HEK293 (cell line): ENCODE measurements at regions not wholly inside any gene's neighbourhood (a gene's known extent, or its start where the extent isn't known, plus 50 kb on each side); places are given as distances from the start of the nearest gene placed in this dataset.

Source experiments
- CTCF ChIA-PET: fragments of 350-600 bp; formaldehyde crosslinking; extraction: SDS; loops from one replicate; lab custom pipeline; 2021; ENCODE audit warnings: antibody characterized with exemption; lab: Yijun Ruan, JAX
- POLR2A ChIA-PET: fragments of 300-600 bp; formaldehyde crosslinking; extraction: SDS; loops from one replicate; lab custom pipeline; 2020; ENCODE audit warnings: antibody characterized with exemption, inconsistent platforms; lab: Yijun Ruan, JAX
- H3K27ac ChIP-seq: fragments of 200-500 bp; sonication (Bioruptor generic); 2 replicates; pipeline ENCODE4 v1.5.1; 2014; ENCODE audit warnings: low read depth, low read length, control low read depth, inconsistent platforms; ENCODE audit errors: extremely low read depth
- H3K36me3 ChIP-seq, 2 experiments: fragments of 200-500 bp in 1 of 2; sonication (Bioruptor generic) in 1 of 2; 1 replicate in 1 of 2; 2 replicates in 1 of 2; pipeline ENCODE4 v1.5.1; 2014 to 2017; ENCODE audit warnings: inconsistent platforms in 2 of 2, low read length in 2 of 2; ENCODE audit not compliant: control insufficient read depth in 2 of 2, insufficient read depth in 1 of 2
- H3K4me1 ChIP-seq: fragments of 200-500 bp; sonication (Bioruptor generic); 2 replicates; pipeline ENCODE4 v1.5.1; 2014; ENCODE audit warnings: mild to moderate bottlenecking, low read length, inconsistent platforms; ENCODE audit not compliant: control insufficient read depth, insufficient read depth
- H3K4me3 ChIP-seq: 2 replicates; pipeline ENCODE4 v1.5.1; 2011; ENCODE audit warnings: low read depth, mild to moderate bottlenecking, control low read depth, low read length, moderate library complexity
- H3K9me3 ChIP-seq: fragments of 200-500 bp; sonication (Bioruptor generic); 2 replicates; pipeline ENCODE4 v1.5.1; 2014; ENCODE audit warnings: low read depth, low read length, inconsistent platforms; ENCODE audit not compliant: control insufficient read depth, insufficient read depth
- BCL6B ChIP-seq: fragments of 450-650 bp; formaldehyde crosslinking; IDR thresholded peaks from 2 replicates; pipeline ENCODE4 v1.5.1; 2017; ENCODE audit warnings: missing biosample characterization, missing genetic modification characterization
- GLIS1 ChIP-seq: fragments of 450-650 bp; formaldehyde crosslinking; IDR thresholded peaks from 2 replicates; pipeline ENCODE4 v1.5.1; 2016; ENCODE audit warnings: missing biosample characterization, missing genetic modification characterization
- HOXA7 ChIP-seq: sonication (generic); formaldehyde crosslinking; IDR thresholded peaks from 2 replicates; pipeline ENCODE4 v1.8.1; 2022; ENCODE audit warnings: missing genetic modification reagents, borderline replicate concordance
- INSM2 ChIP-seq: fragments of 450-650 bp; formaldehyde crosslinking; IDR thresholded peaks from 2 replicates; pipeline ENCODE4 v1.5.1; 2016; ENCODE audit warnings: missing biosample characterization, missing genetic modification characterization
- KLF10 ChIP-seq: fragments of 450-650 bp; IDR thresholded peaks from 2 replicates; pipeline ENCODE4 v1.5.1; 2018; ENCODE audit warnings: missing biosample characterization, mild to moderate bottlenecking, missing genetic modification characterization
- KLF7 ChIP-seq: fragments of 450-650 bp; formaldehyde crosslinking; IDR thresholded peaks from 2 replicates; pipeline ENCODE4 v1.5.1; 2016; ENCODE audit warnings: missing biosample characterization, missing genetic modification characterization, borderline replicate concordance
- OVOL3 ChIP-seq: fragments of 450-650 bp; formaldehyde crosslinking; IDR thresholded peaks from 2 replicates; pipeline ENCODE4 v1.5.1; 2016; ENCODE audit warnings: missing biosample characterization, missing genetic modification characterization
- PRDM1 ChIP-seq: fragments of 450-650 bp; formaldehyde crosslinking; IDR thresholded peaks from 2 replicates; pipeline ENCODE4; 2016; ENCODE audit warnings: missing biosample characterization, missing genetic modification characterization
- SP7 ChIP-seq: fragments of 450-650 bp; formaldehyde crosslinking; IDR thresholded peaks from 2 replicates; pipeline ENCODE4 v1.5.1; 2016; ENCODE audit warnings: missing biosample characterization, missing genetic modification characterization
- TCF7L2 ChIP-seq: IDR thresholded peaks from 2 replicates; pipeline ENCODE4 v1.6.1; 2011; ENCODE audit warnings: low read depth, mild to moderate bottlenecking, inconsistent platforms, low read length, moderate library complexity, borderline replicate concordance
- YY1 ChIP-seq: fragments of 450-650 bp; formaldehyde crosslinking; IDR thresholded peaks from 2 replicates; pipeline ENCODE4 v1.5.1; 2018; ENCODE audit warnings: missing biosample characterization, missing genetic modification characterization
- ZFP41 ChIP-seq: fragments of 450-650 bp; formaldehyde crosslinking; IDR thresholded peaks from 2 replicates; pipeline ENCODE4 v1.5.1; 2016; ENCODE audit warnings: missing biosample characterization, missing genetic modification characterization, borderline replicate concordance
- ZNF121 ChIP-seq: fragments of 450-650 bp; formaldehyde crosslinking; IDR thresholded peaks from 2 replicates; pipeline ENCODE4 v1.5.1; 2016; ENCODE audit warnings: missing biosample characterization, missing genetic modification characterization
- ZNF146 ChIP-seq: fragments of 450-650 bp; formaldehyde crosslinking; IDR thresholded peaks from 2 replicates; pipeline ENCODE4 v1.5.1; 2016; ENCODE audit warnings: missing biosample characterization, missing genetic modification characterization
- ZNF155 ChIP-seq: fragments of 450-650 bp; formaldehyde crosslinking; IDR thresholded peaks from 2 replicates; pipeline ENCODE4 v1.5.1; 2016; ENCODE audit warnings: missing biosample characterization, missing genetic modification characterization
- ZNF16 ChIP-seq: fragments of 450-650 bp; formaldehyde crosslinking; IDR thresholded peaks from 2 replicates; pipeline ENCODE4 v1.5.1; 2016; ENCODE audit warnings: low read depth, missing biosample characterization, missing genetic modification characterization
- ZNF311 ChIP-seq: fragments of 450-650 bp; formaldehyde crosslinking; IDR thresholded peaks from 2 replicates; pipeline ENCODE4 v1.5.1; 2017; ENCODE audit warnings: missing biosample characterization, missing genetic modification characterization, borderline replicate concordance
- ZNF335 ChIP-seq: fragments of 450-650 bp; formaldehyde crosslinking; conservative IDR thresholded peaks from 2 replicates; pipeline ENCODE4 v1.5.1; 2016; ENCODE audit warnings: missing biosample characterization, missing genetic modification characterization
- ZNF404 ChIP-seq: fragments of 450-650 bp; formaldehyde crosslinking; IDR thresholded peaks from 2 replicates; pipeline ENCODE4 v1.5.1; 2017; ENCODE audit warnings: missing biosample characterization, missing genetic modification characterization
- ZNF423 ChIP-seq: fragments of 450-650 bp; formaldehyde crosslinking; IDR thresholded peaks from 2 replicates; pipeline ENCODE4 v1.5.1; 2016; ENCODE audit warnings: missing biosample characterization, missing genetic modification characterization
- ZNF530 ChIP-seq: fragments of 450-650 bp; formaldehyde crosslinking; IDR thresholded peaks from 2 replicates; pipeline ENCODE4 v1.5.1; 2016; ENCODE audit warnings: low read depth, missing biosample characterization, missing genetic modification characterization
- ZNF544 ChIP-seq: fragments of 450-650 bp; formaldehyde crosslinking; IDR thresholded peaks from 2 replicates; pipeline ENCODE4 v1.5.0; 2017; ENCODE audit warnings: missing biosample characterization, missing genetic modification characterization
- ZNF596 ChIP-seq: fragments of 450-650 bp; IDR thresholded peaks from 2 replicates; pipeline ENCODE4 v1.5.0; 2018; ENCODE audit warnings: missing biosample characterization, mild to moderate bottlenecking, missing genetic modification characterization, moderate library complexity
- ZNF654 ChIP-seq: fragments of 450-650 bp; formaldehyde crosslinking; IDR thresholded peaks from 2 replicates; pipeline ENCODE4 v1.5.1; 2016; ENCODE audit warnings: low read depth, missing biosample characterization, missing genetic modification characterization
- ZNF658 ChIP-seq: fragments of 450-650 bp; formaldehyde crosslinking; IDR thresholded peaks from 2 replicates; pipeline ENCODE4; 2016; ENCODE audit warnings: missing biosample characterization, missing genetic modification characterization
- ZNF701 ChIP-seq: fragments of 450-650 bp; formaldehyde crosslinking; IDR thresholded peaks from 2 replicates; pipeline ENCODE4 v1.5.1; 2016; ENCODE audit warnings: missing biosample characterization, missing genetic modification characterization
- ZNF768 ChIP-seq: fragments of 450-650 bp; formaldehyde crosslinking; IDR thresholded peaks from 2 replicates; pipeline ENCODE4 v1.5.1; 2018; ENCODE audit warnings: missing biosample characterization, mild to moderate bottlenecking, missing genetic modification characterization
- ZNF777 ChIP-seq: fragments of 450-650 bp; formaldehyde crosslinking; IDR thresholded peaks from 2 replicates; pipeline ENCODE4 v1.5.1; 2017; ENCODE audit warnings: missing biosample characterization, missing genetic modification characterization, borderline replicate concordance
- ZNF792 ChIP-seq: fragments of 450-650 bp; formaldehyde crosslinking; IDR thresholded peaks from 2 replicates; pipeline ENCODE4 v1.5.1; 2016; ENCODE audit warnings: missing biosample characterization, missing genetic modification characterization
- ZNF830 ChIP-seq: fragments of 450-650 bp; IDR thresholded peaks from 2 replicates; pipeline ENCODE4 v1.5.0; 2018; ENCODE audit warnings: missing biosample characterization, missing genetic modification characterization, low read depth, mild to moderate bottlenecking, moderate library complexity
- ZSCAN30 ChIP-seq: fragments of 450-650 bp; IDR thresholded peaks from 2 replicates; pipeline ENCODE4 v1.5.1; 2018; ENCODE audit warnings: missing biosample characterization, mild to moderate bottlenecking, missing genetic modification characterization, moderate library complexity
- TF ChIP-seq, protein P1 (sequence below): fragments of 450-650 bp; formaldehyde crosslinking; IDR thresholded peaks from 2 replicates; pipeline ENCODE4 v1.5.1; 2016; ENCODE audit warnings: missing biosample characterization, missing genetic modification characterization

DNA sequence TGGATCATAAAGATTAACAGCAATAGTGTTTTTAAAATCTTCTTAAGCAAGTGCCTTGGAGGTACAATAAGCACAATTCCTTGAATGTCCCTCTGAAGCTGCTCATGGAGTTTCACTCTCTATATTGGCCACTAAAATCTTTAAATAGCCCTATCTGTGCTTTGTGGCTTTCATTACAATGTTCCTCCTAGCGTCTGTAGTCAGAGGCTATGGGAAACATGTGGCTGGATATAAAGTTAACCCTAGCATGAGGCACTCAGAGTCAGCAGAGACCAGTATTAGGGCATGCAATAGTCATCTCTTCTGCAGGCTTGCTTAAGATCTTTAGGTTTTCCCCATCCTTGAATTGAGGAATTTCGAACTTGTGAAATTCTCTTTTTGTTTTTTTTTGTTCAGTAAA is 668.2 kb downstream of the CDH11 start:
- Histone ChIP-seq H3K4me3 (no peak overlapping the region), H3K9me3 (no peaks in the 10 kb centered on the region), H3K36me3 (no peaks in the 10 kb centered on the region), H3K27ac (no peak overlapping the region), H3K4me1 (no peaks in the 10 kb centered on the region)
- ChIA-PET POLR2A (no interaction called here), CTCF (no interaction called here)
- TF ChIP-seq ZNF544 (tag by site-specific recombination) (no peak), ZNF335 (tag by site-specific recombination) (no peak), ZNF654 (no peak), ZNF16 (tag by site-specific recombination) (no peak), ZNF777 (tag by site-specific recombination) (no peak), ZNF423 (tag by site-specific recombination) (no peak), HOXA7 (CRISPR knock-in tag) (no peak), PRDM1 (tag by site-specific recombination) (no peak), YY1 (tag by site-specific recombination) (no peak), GLIS1 (tag by site-specific recombination) (no peak), ZNF830 (tag by site-specific recombination) (no peak), SP7 (tag by site-specific recombination) (no peak), ZNF155 (no peak), ZNF146 (no peak), ZNF768 (tag by site-specific recombination) (no peak), TCF7L2 (no peak), KLF10 (tag by site-specific recombination) (no peak)
- TF ChIP-seq, protein P1, sequence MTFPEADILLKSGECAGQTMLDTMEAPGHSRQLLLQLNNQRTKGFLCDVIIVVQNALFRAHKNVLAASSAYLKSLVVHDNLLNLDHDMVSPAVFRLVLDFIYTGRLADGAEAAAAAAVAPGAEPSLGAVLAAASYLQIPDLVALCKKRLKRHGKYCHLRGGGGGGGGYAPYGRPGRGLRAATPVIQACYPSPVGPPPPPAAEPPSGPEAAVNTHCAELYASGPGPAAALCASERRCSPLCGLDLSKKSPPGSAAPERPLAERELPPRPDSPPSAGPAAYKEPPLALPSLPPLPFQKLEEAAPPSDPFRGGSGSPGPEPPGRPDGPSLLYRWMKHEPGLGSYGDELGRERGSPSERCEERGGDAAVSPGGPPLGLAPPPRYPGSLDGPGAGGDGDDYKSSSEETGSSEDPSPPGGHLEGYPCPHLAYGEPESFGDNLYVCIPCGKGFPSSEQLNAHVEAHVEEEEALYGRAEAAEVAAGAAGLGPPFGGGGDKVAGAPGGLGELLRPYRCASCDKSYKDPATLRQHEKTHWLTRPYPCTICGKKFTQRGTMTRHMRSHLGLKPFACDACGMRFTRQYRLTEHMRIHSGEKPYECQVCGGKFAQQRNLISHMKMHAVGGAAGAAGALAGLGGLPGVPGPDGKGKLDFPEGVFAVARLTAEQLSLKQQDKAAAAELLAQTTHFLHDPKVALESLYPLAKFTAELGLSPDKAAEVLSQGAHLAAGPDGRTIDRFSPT (tag by site-specific recombination) = no peak

- ChIA-PET CTCF (interaction anchor here (0.7 kb wide), 1 partner anchor 1001 kb away, joined by 5 read pairs; no protein-coding TSS in a partner anchor), POLR2A (no interaction called here)
- H3K4me1 ChIP-seq = no peaks in the 10 kb centered on the region
- TF ChIP-seq ZNF701 (tag by site-specific recombination) (no peak), ZNF404 (tag by site-specific recombination) (no peak)
- H3K27ac ChIP-seq = no peak overlapping the region
- H3K36me3 ChIP-seq = no peaks in the 10 kb centered on the region
- no peaks in the 10 kb centered on the region for H3K9me3 ChIP-seq
- H3K4me3 ChIP-seq = no peak overlapping the region
Observed at GRCh38 chr16:64452446-64452845, 669.4 kb downstream of the CDH11 start.

DNA sequence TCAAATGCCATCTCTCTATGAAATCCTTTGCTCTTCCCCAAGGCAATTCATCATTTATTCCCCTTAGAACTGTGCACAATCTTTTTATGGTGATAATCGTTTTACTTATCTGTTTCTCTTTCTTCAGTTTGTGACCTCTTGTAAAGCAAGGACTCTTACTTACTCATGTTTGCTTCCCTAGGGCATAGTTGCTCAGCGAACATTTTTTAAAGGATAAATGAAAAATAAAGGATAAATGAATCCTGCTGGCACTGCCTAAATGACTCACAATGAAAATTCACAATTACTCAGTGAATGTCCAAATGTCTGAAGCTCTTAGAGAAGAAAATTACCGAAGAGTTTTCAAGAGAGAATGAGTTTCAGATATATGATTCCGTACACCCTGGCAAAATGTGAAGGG is 671.7 kb downstream of the CDH11 start:
- Histone ChIP-seq H3K27ac (no peak overlapping the region), H3K36me3 (no peaks in the 10 kb centered on the region), H3K4me1 (no peaks in the 10 kb centered on the region), H3K4me3 (no peak overlapping the region), H3K9me3 (no peaks in the 10 kb centered on the region)
- CTCF ChIA-PET = no interaction called here
- POLR2A ChIA-PET = no interaction called here
- TF ChIP-seq ZNF792 (tag by site-specific recombination) (no peak), ZNF311 (tag by site-specific recombination) (no peak), PRDM1 (tag by site-specific recombination) (no peak), ZNF530 (tag by site-specific recombination) (no peak), BCL6B (no peak), ZFP41 (tag by site-specific recombination) (no peak), ZNF121 (tag by site-specific recombination) (no peak), INSM2 (tag by site-specific recombination) (no peak), ZNF16 (tag by site-specific recombination) (no peak), OVOL3 (no peak), ZSCAN30 (tag by site-specific recombination) (no peak), ZNF658 (no peak), ZNF596 (tag by site-specific recombination) (no peak), KLF7 (tag by site-specific recombination) (no peak)
